ENCODE measurements at regions not wholly inside any gene's neighbourhood (a gene's known extent, or its start where the extent isn't known, plus 50 kb on each side); places are given as distances from the start of the nearest gene placed in this dataset.
"Not testable (repeated sequence)": the region's sequence is repeated elsewhere in the genome, so short reads cannot be mapped to it uniquely, and the experiment has no call there.

DNA sequence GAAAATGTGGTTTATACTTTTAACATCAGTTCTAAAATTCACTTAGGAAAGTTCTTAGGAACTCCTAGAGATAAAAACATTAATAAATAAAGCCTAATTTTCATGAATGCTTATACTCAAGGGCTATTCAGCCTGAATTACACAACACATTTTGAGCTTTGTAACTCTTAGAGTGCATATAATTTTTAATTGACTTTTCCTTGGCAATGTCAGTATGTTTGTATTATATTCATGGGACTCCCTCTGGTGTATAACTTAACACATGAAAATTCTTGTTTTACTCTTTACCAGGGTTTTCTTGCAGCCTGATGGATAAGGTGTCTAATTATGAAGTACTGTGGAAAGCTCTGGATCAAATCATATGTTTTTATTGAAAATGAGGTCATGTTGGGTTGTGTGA, 150.6 kb upstream of the HMGA2 start:
- BruUV-seq (replicated peaks), result no TSS peak
- intact Hi-C loops (cut with micrococcal nuclease), result loop anchor here (1.0 to 5.0 kb wide), 8 partner anchors 71 to 781 kb away; no protein-coding TSS in a partner anchor
- H3K27ac Mint-ChIP-seq (ENCODE audit: low read depth, unreplicated experiment), result peak overlapping the region; percentile 88
- H3K4me3 Mint-ChIP-seq (ENCODE audit: unreplicated experiment), result no peak overlapping the region
- ChIA-PET POLR2A (interaction anchor here (0.7 to 2.2 kb wide), 12 partner anchors 17 to 489 kb away, joined by 3 to 23 read pairs (median 5); no protein-coding TSS in a partner anchor), CTCF (interaction anchor here (0.5 to 7.6 kb wide), 16 partner anchors 11 to 426 kb away, joined by 3 to 76 read pairs (median 4); no protein-coding TSS in a partner anchor)
- DNase-seq (ENCODE audit: unreplicated experiment), result peak; percentile 60
- TF ChIP-seq, protein P1, sequence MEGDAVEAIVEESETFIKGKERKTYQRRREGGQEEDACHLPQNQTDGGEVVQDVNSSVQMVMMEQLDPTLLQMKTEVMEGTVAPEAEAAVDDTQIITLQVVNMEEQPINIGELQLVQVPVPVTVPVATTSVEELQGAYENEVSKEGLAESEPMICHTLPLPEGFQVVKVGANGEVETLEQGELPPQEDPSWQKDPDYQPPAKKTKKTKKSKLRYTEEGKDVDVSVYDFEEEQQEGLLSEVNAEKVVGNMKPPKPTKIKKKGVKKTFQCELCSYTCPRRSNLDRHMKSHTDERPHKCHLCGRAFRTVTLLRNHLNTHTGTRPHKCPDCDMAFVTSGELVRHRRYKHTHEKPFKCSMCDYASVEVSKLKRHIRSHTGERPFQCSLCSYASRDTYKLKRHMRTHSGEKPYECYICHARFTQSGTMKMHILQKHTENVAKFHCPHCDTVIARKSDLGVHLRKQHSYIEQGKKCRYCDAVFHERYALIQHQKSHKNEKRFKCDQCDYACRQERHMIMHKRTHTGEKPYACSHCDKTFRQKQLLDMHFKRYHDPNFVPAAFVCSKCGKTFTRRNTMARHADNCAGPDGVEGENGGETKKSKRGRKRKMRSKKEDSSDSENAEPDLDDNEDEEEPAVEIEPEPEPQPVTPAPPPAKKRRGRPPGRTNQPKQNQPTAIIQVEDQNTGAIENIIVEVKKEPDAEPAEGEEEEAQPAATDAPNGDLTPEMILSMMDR (IDR thresholded peaks at IDR 0.05; ENCODE audit: unreplicated experiment), result peak; percentile 25
- H3K4me1 Mint-ChIP-seq (ENCODE audit: insufficient read depth, unreplicated experiment), result peaks cover 29% of the 10 kb centered on the region
- H3K9me3 Mint-ChIP-seq (ENCODE audit: unreplicated experiment), result no peaks in the 10 kb centered on the region
- no peaks in the 10 kb centered on the region for H3K36me3 Mint-ChIP-seq (ENCODE audit: insufficient read depth, unreplicated experiment)
- H3K27me3 Mint-ChIP-seq (ENCODE audit: insufficient read depth, unreplicated experiment), result no peaks in the 10 kb centered on the region

DNA sequence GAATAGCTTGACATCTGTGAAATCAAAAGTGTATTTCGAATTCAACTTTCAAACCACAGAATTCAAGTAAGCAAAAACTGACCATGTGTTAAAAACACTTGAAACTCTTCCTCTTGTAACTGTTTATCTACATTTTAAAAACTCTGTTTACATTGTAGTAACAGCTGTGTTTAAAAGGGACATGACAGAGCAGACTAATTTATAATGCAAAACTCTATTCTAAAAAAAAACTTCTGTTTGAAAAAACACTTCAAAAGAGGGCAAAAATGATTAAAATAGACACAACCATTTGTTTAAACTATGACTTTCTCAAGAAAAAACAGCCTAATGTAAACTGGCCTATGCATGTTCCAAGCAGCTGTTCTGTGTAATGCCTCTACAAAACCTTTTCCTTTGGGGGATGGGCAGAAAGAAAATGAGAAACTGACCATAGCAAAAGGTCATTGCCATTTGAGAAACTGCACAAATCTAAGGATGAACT, 149.1 kb upstream of the HMGA2 start:
- H3K27ac Mint-ChIP-seq (ENCODE audit: low read depth, unreplicated experiment), result no peak overlapping the region
- CTCF ChIA-PET, result interaction anchor here (0.8 to 7.6 kb wide), 9 partner anchors 27 to 149 kb away, joined by 3 to 76 read pairs (median 3); partner anchors contain the start of gene HMGA2
- peaks cover 21% of the 10 kb centered on the region for H3K4me1 Mint-ChIP-seq (ENCODE audit: insufficient read depth, unreplicated experiment)
- POLR2A ChIA-PET, result interaction anchor here (0.7 to 2.2 kb wide), 4 partner anchors 15 to 119 kb away, joined by 4 to 23 read pairs (median 8); no protein-coding TSS in a partner anchor
- H3K36me3 Mint-ChIP-seq (ENCODE audit: insufficient read depth, unreplicated experiment), result no peaks in the 10 kb centered on the region
- no peak overlapping the region for H3K4me3 Mint-ChIP-seq (ENCODE audit: unreplicated experiment)
- no peaks in the 10 kb centered on the region for H3K9me3 Mint-ChIP-seq (ENCODE audit: unreplicated experiment)
- BruUV-seq (replicated peaks), result no TSS peak
- intact Hi-C loops (cut with micrococcal nuclease), result loop anchor here (5.0 kb wide), 1 partner anchor 432 kb away; no protein-coding TSS in a partner anchor
- TF ChIP-seq, protein P1 (IDR thresholded peaks at IDR 0.05; ENCODE audit: unreplicated experiment), result no peak
- DNase-seq (ENCODE audit: unreplicated experiment), result no peak
- H3K27me3 Mint-ChIP-seq (ENCODE audit: insufficient read depth, unreplicated experiment), result no peaks in the 10 kb centered on the region

DNA sequence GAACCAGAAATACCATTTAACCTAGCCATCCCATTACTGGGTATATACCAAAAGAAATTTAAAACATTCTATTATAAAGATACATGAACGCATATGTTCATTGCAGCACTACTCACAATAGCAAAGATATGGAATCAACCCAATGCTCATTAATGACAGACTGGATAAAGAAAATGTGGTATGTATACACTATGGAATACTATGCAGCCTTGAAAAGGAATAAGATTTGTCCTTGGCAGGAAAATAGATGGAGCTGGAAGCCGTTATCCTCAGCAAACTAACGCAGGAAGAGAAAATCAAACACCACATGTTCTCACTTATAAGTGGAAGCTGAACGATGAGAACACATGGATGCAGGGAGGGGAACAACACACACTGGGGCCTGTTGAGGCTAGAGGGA, 146.1 kb upstream of the HMGA2 start:
- H3K4me1 Mint-ChIP-seq (ENCODE audit: insufficient read depth, unreplicated experiment); BruUV-seq (replicated peaks); H3K27me3 Mint-ChIP-seq (ENCODE audit: insufficient read depth, unreplicated experiment); H3K9me3 Mint-ChIP-seq (ENCODE audit: unreplicated experiment); H3K27ac Mint-ChIP-seq (ENCODE audit: low read depth, unreplicated experiment); DNase-seq (ENCODE audit: unreplicated experiment); H3K4me3 Mint-ChIP-seq (ENCODE audit: unreplicated experiment); H3K36me3 Mint-ChIP-seq (ENCODE audit: insufficient read depth, unreplicated experiment): not testable (repeated sequence)
- intact Hi-C loops (cut with micrococcal nuclease), result loop anchor here (5.0 kb wide), 1 partner anchor 429 kb away; no protein-coding TSS in a partner anchor
- ChIA-PET CTCF (interaction anchor here (0.7 to 7.6 kb wide), 3 partner anchors 76 to 783 kb away, joined by 4 to 76 read pairs (median 14); no protein-coding TSS in a partner anchor), POLR2A (interaction anchor here (1.5 kb wide), 1 partner anchor 342 kb away, joined by 3 read pairs; no protein-coding TSS in a partner anchor)

DNA sequence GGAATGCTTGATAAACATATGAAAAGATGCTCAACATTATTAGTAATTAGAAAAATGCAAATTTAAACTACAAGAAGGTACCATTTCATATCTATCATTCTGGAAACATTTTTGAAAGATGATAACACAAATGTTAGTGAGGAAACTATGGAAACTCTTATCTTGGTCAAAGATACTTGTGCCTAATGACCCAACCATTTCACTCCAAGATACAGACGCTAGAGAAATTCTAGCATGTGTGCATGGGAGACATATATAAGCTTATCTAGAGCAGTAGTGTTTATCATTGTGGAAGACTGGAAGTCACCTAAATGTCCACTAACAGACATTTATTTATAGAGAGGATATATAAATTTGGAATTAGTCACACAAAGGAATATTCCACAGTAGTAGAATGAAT, 143.1 kb upstream of the HMGA2 start:
- ChIA-PET POLR2A (no interaction called here), CTCF (interaction anchor here (0.5 to 1.0 kb wide), 2 partner anchors 18 to 76 kb away, joined by 3 read pairs; no protein-coding TSS in a partner anchor)
- H3K9me3 Mint-ChIP-seq (ENCODE audit: unreplicated experiment), result peaks cover 7% of the 10 kb centered on the region
- H3K4me1 Mint-ChIP-seq (ENCODE audit: insufficient read depth, unreplicated experiment), result no peaks in the 10 kb centered on the region
- BruUV-seq (replicated peaks), result no TSS peak
- no peaks in the 10 kb centered on the region for H3K36me3 Mint-ChIP-seq (ENCODE audit: insufficient read depth, unreplicated experiment)
- H3K27me3 Mint-ChIP-seq (ENCODE audit: insufficient read depth, unreplicated experiment), result no peaks in the 10 kb centered on the region
- no peak for DNase-seq (ENCODE audit: unreplicated experiment)
- no peak overlapping the region for H3K4me3 Mint-ChIP-seq (ENCODE audit: unreplicated experiment)
- intact Hi-C loops (cut with micrococcal nuclease), result no loop called here
- TF ChIP-seq, protein P1 (IDR thresholded peaks at IDR 0.05; ENCODE audit: unreplicated experiment), result no peak
- H3K27ac Mint-ChIP-seq (ENCODE audit: low read depth, unreplicated experiment), result no peak overlapping the region
